Upper lobe of right lung (tissue), 1 donor: ENCODE measurements at regions not wholly inside any gene's neighbourhood (a gene's known extent, or its start where the extent isn't known, plus 50 kb on each side); places are given as distances from the start of the nearest gene placed in this dataset.
"Not testable (repeated sequence)": the region's sequence is repeated elsewhere in the genome, so short reads cannot be mapped to it uniquely, and the experiment has no call there.

Source experiments
- ATAC-seq: fragments of 200-7000 bp; cut with Tn5 transposase; one replicate; pipeline ENCODE4 v1.9.1; 2020; ENCODE audit warnings: mild to moderate bottlenecking, moderate library complexity
- DNase-seq: peaks from one replicate; pipeline ENCODE4 v3.0.0-alpha.2; 2020
- H3K27ac ChIP-seq: fragments of 200-600 bp; one replicate; pipeline ENCODE4 v1.8.0; 2022
- H3K27me3 ChIP-seq: fragments of 200-600 bp; one replicate; pipeline ENCODE4 v1.8.0; 2022; ENCODE audit warnings: mild to moderate bottlenecking
- H3K36me3 ChIP-seq: fragments of 200-600 bp; one replicate; pipeline ENCODE4 v1.8.0; 2022
- H3K4me1 ChIP-seq: fragments of 200-600 bp; one replicate; pipeline ENCODE4 v1.8.0; 2022
- H3K4me3 ChIP-seq: fragments of 200-600 bp; one replicate; pipeline ENCODE4 v1.8.0; 2022; ENCODE audit warnings: mild to moderate bottlenecking
- H3K9me3 ChIP-seq: fragments of 200-600 bp; one replicate; pipeline ENCODE4 v1.8.0; 2022
- CTCF ChIP-seq: fragments of 200-600 bp; IDR thresholded peaks from one replicate; pipeline ENCODE4 v1.8.0; 2022; ENCODE audit warnings: antibody characterized with exemption
- intact Hi-C: fragments of 100-400 bp; cut with DNase I; formaldehyde crosslinking; loops from one replicate; pipeline ENCODE4 v1.11.0; 2022
- donor health status: DM: no; HTN: yes; CAD: no; lungs with severe emphysema.

GRCh38 chr13:87814403-87814802 is 143.2 kb downstream of the SLITRK5 start:
- ATAC-seq (no peak), DNase-seq (no peak)
- Histone ChIP-seq H3K27ac (no peak overlapping the region), H3K4me3 (no peak overlapping the region), H3K9me3 (no peaks in the 10 kb centered on the region), H3K36me3 (no peaks in the 10 kb centered on the region), H3K4me1 (no peaks in the 10 kb centered on the region), H3K27me3 (no peaks in the 10 kb centered on the region)
- intact Hi-C loops = no loop called here
- no peak for TF ChIP-seq CTCF

- no peak overlapping the region for H3K27ac ChIP-seq
- TF ChIP-seq CTCF = no peak
- no peak for ATAC-seq
Observed at GRCh38 chr13:87820241-87820640, 149.1 kb downstream of the SLITRK5 start.

GRCh38 chr13:87821512-87821911 is 150.3 kb downstream of the SLITRK5 start:
- no peaks in the 10 kb centered on the region for H3K27me3 ChIP-seq
- DNase-seq (no peak), ATAC-seq (no peak)
- intact Hi-C loops = no loop called here
- H3K4me3 ChIP-seq = no peak overlapping the region
- no peak for TF ChIP-seq CTCF
- no peaks in the 10 kb centered on the region for H3K36me3 ChIP-seq
- no peaks in the 10 kb centered on the region for H3K4me1 ChIP-seq
- H3K9me3 ChIP-seq = no peaks in the 10 kb centered on the region
- no peak overlapping the region for H3K27ac ChIP-seq

More at GRCh38 chr13:87820241-87820640, 149.1 kb downstream of the SLITRK5 start:
- intact Hi-C loops = no loop called here
- Histone ChIP-seq H3K36me3 (no peaks in the 10 kb centered on the region), H3K27me3 (no peaks in the 10 kb centered on the region), H3K4me3 (no peak overlapping the region), H3K9me3 (no peaks in the 10 kb centered on the region), H3K4me1 (no peaks in the 10 kb centered on the region)
- DNase-seq = no peak

- H3K4me3 ChIP-seq, H3K4me1 ChIP-seq, H3K36me3 ChIP-seq, intact Hi-C loops, H3K27ac ChIP-seq, ATAC-seq, H3K27me3 ChIP-seq, H3K9me3 ChIP-seq, DNase-seq: not testable (repeated sequence)
Observed at GRCh38 chr13:87826301-87826700, 155.1 kb downstream of the SLITRK5 start.

- no peaks in the 10 kb centered on the region for H3K9me3 ChIP-seq
- H3K4me3 ChIP-seq = no peak overlapping the region
- no peaks in the 10 kb centered on the region for H3K4me1 ChIP-seq
- no peak for TF ChIP-seq CTCF
- DNase-seq = no peak
- no peak for ATAC-seq
- no peak overlapping the region for H3K27ac ChIP-seq
- no peaks in the 10 kb centered on the region for H3K27me3 ChIP-seq
- intact Hi-C loops = no loop called here
- H3K36me3 ChIP-seq = no peaks in the 10 kb centered on the region
Observed at GRCh38 chr13:87827479-87827878, 156.3 kb downstream of the SLITRK5 start.

- H3K9me3 ChIP-seq = no peaks in the 10 kb centered on the region
- no peak overlapping the region for H3K4me3 ChIP-seq
- intact Hi-C loops = no loop called here
- ATAC-seq = no peak
- no peak overlapping the region for H3K27ac ChIP-seq
- H3K4me1 ChIP-seq = no peaks in the 10 kb centered on the region
- H3K27me3 ChIP-seq = no peaks in the 10 kb centered on the region
- TF ChIP-seq CTCF = no peak
- no peaks in the 10 kb centered on the region for H3K36me3 ChIP-seq
- no peak for DNase-seq
Observed at GRCh38 chr13:87837522-87837921, 166.4 kb downstream of the SLITRK5 start.
